HCT116 (cell line): ENCODE measurements at regions not wholly inside any gene's neighbourhood (a gene's known extent, or its start where the extent isn't known, plus 50 kb on each side); places are given as distances from the start of the nearest gene placed in this dataset.

Experiments
- ATAC-seq: fragments of 200-7000 bp; cut with Tn5 transposase; 2 replicates; pipeline ENCODE4 v1.9.1; 2020; ENCODE audit warnings: mild to moderate bottlenecking, moderate library complexity
- BruUV-seq: library from RNA; stranded (reverse); fragments of 400-500 nt; replicated peaks from 2 replicates; lab custom pipeline; 2021; lab: Mats Ljungman, UMichigan
- CTCF ChIA-PET: fragments of 300-600 bp; sonication (Branson Sonifier 250); formaldehyde crosslinking; loops from one replicate; lab custom pipeline; 2021; ENCODE audit warnings: antibody characterized with exemption; lab: Charles Lee
- POLR2A ChIA-PET: fragments of 300-600, 350-600 bp; sonication (Branson Sonifier 250); formaldehyde crosslinking; loops from one replicate; lab custom pipeline; 2021; ENCODE audit warnings: antibody characterized with exemption; lab: Charles Lee
- RAD21 ChIA-PET, 2 experiments: fragments of 300-600 bp; sonication (Branson Sonifier 250); formaldehyde crosslinking; loops; one replicate each; lab custom pipeline; 2023; ENCODE audit warnings: low total read pairs in 2 of 2; ENCODE audit not compliant: uncharacterized antibody in 2 of 2, unreplicated experiment in 2 of 2, low non-redundant PET in 1 of 2; lab: Charles Lee
- DNase-seq: peaks from one replicate; pipeline ENCODE4 v3.0.0-alpha.2; 2010; ENCODE audit warnings: low read depth, low spot score
- H2AFZ ChIP-seq: fragments of 200-600 bp; shearing (Covaris generic), sonication (generic); 2 replicates; pipeline ENCODE4 v1.6.1; 2017; ENCODE audit warnings: low read depth, mixed run types, mixed read lengths, antibody characterized with exemption, low read length; ENCODE audit not compliant: poor library complexity, severe bottlenecking
- H3K27ac ChIP-seq: 2 replicates; pipeline ENCODE4 v1.5.1; 2012; ENCODE audit warnings: low read depth, low read length
- H3K27me3 ChIP-seq: fragments of 200-600 bp; sonication (generic); 2 replicates; pipeline ENCODE4 v1.6.1; 2016; ENCODE audit warnings: mixed run types, low read length, mixed read lengths; ENCODE audit not compliant: insufficient read depth
- H3K36me3 ChIP-seq, 2 experiments: fragments of 200-500 bp in 1 of 2; fragments of 200-600 bp in 1 of 2; sonication (Bioruptor generic) in 1 of 2; sonication (generic) in 1 of 2; 2 replicates each; pipeline versions ENCODE4 v1.5.1 to v1.6.1; 2014 to 2016; ENCODE audit warnings: low read length in 2 of 2, inconsistent platforms in 1 of 2, mixed read lengths in 1 of 2, mixed run types in 1 of 2; ENCODE audit not compliant: insufficient read depth in 2 of 2, control insufficient read depth in 1 of 2
- H3K4me1 ChIP-seq, 2 experiments: fragments of 200-600 bp in 1 of 2; sonication (generic) in 1 of 2; 2 replicates each; pipeline versions ENCODE4 v1.5.1 to v1.6.1; 2012 to 2017; ENCODE audit warnings: low read length in 2 of 2, inconsistent platforms in 1 of 2, mild to moderate bottlenecking in 1 of 2, mixed read lengths in 1 of 2, mixed run types in 1 of 2, moderate library complexity in 1 of 2; ENCODE audit not compliant: insufficient read depth in 2 of 2, control insufficient read depth in 1 of 2
- H3K4me2 ChIP-seq: fragments of 200-600 bp; sonication (generic); 2 replicates; pipeline ENCODE4 v1.6.1; 2017; ENCODE audit warnings: mixed run types, low read length, mixed read lengths
- H3K4me3 ChIP-seq, 2 experiments: fragments of 200-600 bp in 1 of 2; sonication (generic) in 1 of 2; replicated peaks in 1 of 2; 2 replicates each; pipeline ENCODE4 v1.5.1; 2011 to 2016; ENCODE audit warnings: low read length in 2 of 2, control low read depth in 1 of 2, low read depth in 1 of 2, mild to moderate bottlenecking in 1 of 2, mixed read lengths in 1 of 2, mixed run types in 1 of 2
- H3K79me2 ChIP-seq: fragments of 200-600 bp; sonication (generic); 2 replicates; pipeline ENCODE4 v1.6.1; 2017; ENCODE audit warnings: mild to moderate bottlenecking, mixed run types, low read length, moderate library complexity, mixed read lengths; ENCODE audit not compliant: insufficient read depth
- H3K9ac ChIP-seq: fragments of 200-600 bp; sonication (generic); 2 replicates; pipeline ENCODE4 v1.6.1; 2016; ENCODE audit warnings: low read length, mixed read lengths
- H3K9me2 ChIP-seq: fragments of 200-600 bp; sonication (generic), shearing (Covaris generic); 2 replicates; pipeline ENCODE4 v1.6.1; 2017; ENCODE audit warnings: mixed run types, mild to moderate bottlenecking, moderate library complexity; ENCODE audit not compliant: insufficient read depth
- H3K9me3 ChIP-seq, 2 experiments: fragments of 200-500 bp in 1 of 2; fragments of 200-600 bp in 1 of 2; sonication (Bioruptor generic) in 1 of 2; sonication (generic) in 1 of 2; 2 replicates each; pipeline ENCODE4 v1.6.1; 2014 to 2017; ENCODE audit warnings: low read length in 2 of 2, mixed read lengths in 2 of 2, inconsistent platforms in 1 of 2, low read depth in 1 of 2, mild to moderate bottlenecking in 1 of 2, mixed run types in 1 of 2, moderate library complexity in 1 of 2; ENCODE audit not compliant: control insufficient read depth in 1 of 2, insufficient read depth in 1 of 2
- H4K20me1 ChIP-seq: fragments of 200-600 bp; sonication (generic), shearing (Covaris generic); 2 replicates; pipeline ENCODE4 v1.6.1; 2017; ENCODE audit warnings: mixed run types, mild to moderate bottlenecking, moderate library complexity; ENCODE audit not compliant: insufficient read depth
- CBX3 ChIP-seq: IDR thresholded peaks from 2 replicates; pipeline ENCODE4 v1.6.1; 2012; ENCODE audit warnings: low read depth
- CEBPB ChIP-seq: IDR thresholded peaks from 2 replicates; pipeline ENCODE4 v1.6.1; 2012; ENCODE audit warnings: low read depth
- EGR1 ChIP-seq: IDR thresholded peaks from 2 replicates; pipeline ENCODE4 v1.6.1; 2012; ENCODE audit warnings: low read depth
- ELF1 ChIP-seq: IDR thresholded peaks from 2 replicates; pipeline ENCODE4 v1.6.1; 2012; ENCODE audit warnings: low read depth, borderline replicate concordance
- EZH2 ChIP-seq: fragments of 200-600 bp; sonication (generic); IDR thresholded peaks from 2 replicates; pipeline ENCODE4 v1.6.1; 2017; ENCODE audit warnings: antibody characterized with exemption, mixed run types
- EZH2phosphoT487 ChIP-seq: fragments of 200-600 bp; IDR thresholded peaks from 2 replicates; pipeline ENCODE4 v1.6.1; 2018; ENCODE audit warnings: antibody characterized with exemption, borderline replicate concordance
- JUND ChIP-seq: IDR thresholded peaks from 2 replicates; pipeline ENCODE4 v1.6.1; 2012
- POLR2A ChIP-seq: IDR thresholded peaks from 2 replicates; pipeline ENCODE4 v1.7.0; 2011; ENCODE audit warnings: borderline replicate concordance; ENCODE audit not compliant: insufficient read depth, insufficient read length; ENCODE audit errors: extremely low read depth
- POLR2AphosphoS5 ChIP-seq: IDR thresholded peaks from 2 replicates; pipeline ENCODE4 v1.6.1; 2011; ENCODE audit warnings: mild to moderate bottlenecking, low read depth, low read length, moderate library complexity
- RAD21 ChIP-seq: IDR thresholded peaks from 2 replicates; pipeline ENCODE4 v1.6.1; 2012; ENCODE audit warnings: low read depth, mild to moderate bottlenecking
- ZFX ChIP-seq: fragments of 450-650 bp; IDR thresholded peaks from 2 replicates; pipeline ENCODE4 v1.6.1; 2017
- intact Hi-C: fragments of 100-400 bp; cut with micrococcal nuclease; formaldehyde crosslinking; loops from 2 replicates; pipeline ENCODE4 v1.10.0; 2022
- TF ChIP-seq, protein P1 (sequence below), 3 experiments: fragments of 200-600 bp in 1 of 3; sonication (generic) in 1 of 3; IDR thresholded peaks in 2 of 3; conservative IDR thresholded peaks in 1 of 3; 2 replicates each; pipeline ENCODE4 v1.5.1; 2012 to 2017; ENCODE audit warnings: low read depth in 2 of 3, low read length in 2 of 3, antibody characterized with exemption in 1 of 3, borderline replicate concordance in 1 of 3, control low read depth in 1 of 3, mild to moderate bottlenecking in 1 of 3, mixed read lengths in 1 of 3, mixed run types in 1 of 3, moderate library complexity in 1 of 3; ENCODE audit not compliant: insufficient read depth in 1 of 3
- TF ChIP-seq, protein P2 (sequence below): IDR thresholded peaks from 2 replicates; pipeline ENCODE4 v1.6.1; 2012
- TF ChIP-seq, protein P3 (sequence below): IDR thresholded peaks from 2 replicates; pipeline ENCODE4 v1.6.1; 2012; ENCODE audit warnings: low read depth
- TF ChIP-seq, protein P4 (sequence below): IDR thresholded peaks from 2 replicates; pipeline ENCODE4 v1.6.1; 2012

DNA sequence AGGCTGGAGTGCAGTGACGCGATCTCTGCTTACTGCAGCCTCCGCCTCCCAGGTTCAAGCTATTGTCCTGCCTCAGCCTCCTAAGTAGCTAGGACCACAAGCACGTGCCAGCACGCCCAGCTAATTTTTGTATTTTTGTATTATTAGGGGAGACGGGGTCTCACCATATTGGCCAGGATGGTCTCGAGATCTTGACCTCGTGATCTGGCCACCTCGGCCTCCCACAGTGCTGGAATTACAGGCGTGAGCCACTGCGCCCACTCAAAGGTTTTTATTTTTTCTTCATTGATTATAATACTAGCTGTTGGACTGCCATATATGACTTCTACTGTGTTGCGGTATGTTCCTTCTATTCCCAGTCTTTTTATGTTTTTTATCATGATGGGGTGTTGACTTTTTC, 569.7 kb upstream of the SLITRK6 start:
- BruUV-seq = no TSS peak
- Histone ChIP-seq H3K4me3 (no peak overlapping the region), H4K20me1 (no peaks in the 10 kb centered on the region), H3K27me3 (no peaks in the 10 kb centered on the region), H3K4me1 (no peaks in the 10 kb centered on the region), H3K79me2 (no peaks in the 10 kb centered on the region), H3K4me2 (no peak overlapping the region), H3K9ac (no peak overlapping the region), H3K9me3 (no peaks in the 10 kb centered on the region; a peak in 1 of 4 replicates), H3K27ac (no peak overlapping the region), H3K9me2 (no peaks in the 10 kb centered on the region), H2AFZ (no peak overlapping the region), H3K36me3 (no peaks in the 10 kb centered on the region)
- intact Hi-C loops = no loop called here
- no peak for TF ChIP-seq POLR2A
- TF ChIP-seq POLR2AphosphoS5 = no peak
- TF ChIP-seq JUND = no peak
- TF ChIP-seq, protein P1, sequence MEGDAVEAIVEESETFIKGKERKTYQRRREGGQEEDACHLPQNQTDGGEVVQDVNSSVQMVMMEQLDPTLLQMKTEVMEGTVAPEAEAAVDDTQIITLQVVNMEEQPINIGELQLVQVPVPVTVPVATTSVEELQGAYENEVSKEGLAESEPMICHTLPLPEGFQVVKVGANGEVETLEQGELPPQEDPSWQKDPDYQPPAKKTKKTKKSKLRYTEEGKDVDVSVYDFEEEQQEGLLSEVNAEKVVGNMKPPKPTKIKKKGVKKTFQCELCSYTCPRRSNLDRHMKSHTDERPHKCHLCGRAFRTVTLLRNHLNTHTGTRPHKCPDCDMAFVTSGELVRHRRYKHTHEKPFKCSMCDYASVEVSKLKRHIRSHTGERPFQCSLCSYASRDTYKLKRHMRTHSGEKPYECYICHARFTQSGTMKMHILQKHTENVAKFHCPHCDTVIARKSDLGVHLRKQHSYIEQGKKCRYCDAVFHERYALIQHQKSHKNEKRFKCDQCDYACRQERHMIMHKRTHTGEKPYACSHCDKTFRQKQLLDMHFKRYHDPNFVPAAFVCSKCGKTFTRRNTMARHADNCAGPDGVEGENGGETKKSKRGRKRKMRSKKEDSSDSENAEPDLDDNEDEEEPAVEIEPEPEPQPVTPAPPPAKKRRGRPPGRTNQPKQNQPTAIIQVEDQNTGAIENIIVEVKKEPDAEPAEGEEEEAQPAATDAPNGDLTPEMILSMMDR (IDR thresholded peaks at IDR 0.05 in 2 of 3, conservative IDR thresholded peaks at IDR 0.05 in 1 of 3; ENCODE audit: borderline replicate concordance in 1 of 3, insufficient read depth in 1 of 3, low read depth in 2 of 3, low read length in 2 of 3) = no peak
- no peak for TF ChIP-seq EZH2
- no peak for TF ChIP-seq EGR1
- TF ChIP-seq, protein P2, sequence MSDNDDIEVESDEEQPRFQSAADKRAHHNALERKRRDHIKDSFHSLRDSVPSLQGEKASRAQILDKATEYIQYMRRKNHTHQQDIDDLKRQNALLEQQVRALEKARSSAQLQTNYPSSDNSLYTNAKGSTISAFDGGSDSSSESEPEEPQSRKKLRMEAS = no peak
- TF ChIP-seq ZFX = no peak
- TF ChIP-seq, protein P3, sequence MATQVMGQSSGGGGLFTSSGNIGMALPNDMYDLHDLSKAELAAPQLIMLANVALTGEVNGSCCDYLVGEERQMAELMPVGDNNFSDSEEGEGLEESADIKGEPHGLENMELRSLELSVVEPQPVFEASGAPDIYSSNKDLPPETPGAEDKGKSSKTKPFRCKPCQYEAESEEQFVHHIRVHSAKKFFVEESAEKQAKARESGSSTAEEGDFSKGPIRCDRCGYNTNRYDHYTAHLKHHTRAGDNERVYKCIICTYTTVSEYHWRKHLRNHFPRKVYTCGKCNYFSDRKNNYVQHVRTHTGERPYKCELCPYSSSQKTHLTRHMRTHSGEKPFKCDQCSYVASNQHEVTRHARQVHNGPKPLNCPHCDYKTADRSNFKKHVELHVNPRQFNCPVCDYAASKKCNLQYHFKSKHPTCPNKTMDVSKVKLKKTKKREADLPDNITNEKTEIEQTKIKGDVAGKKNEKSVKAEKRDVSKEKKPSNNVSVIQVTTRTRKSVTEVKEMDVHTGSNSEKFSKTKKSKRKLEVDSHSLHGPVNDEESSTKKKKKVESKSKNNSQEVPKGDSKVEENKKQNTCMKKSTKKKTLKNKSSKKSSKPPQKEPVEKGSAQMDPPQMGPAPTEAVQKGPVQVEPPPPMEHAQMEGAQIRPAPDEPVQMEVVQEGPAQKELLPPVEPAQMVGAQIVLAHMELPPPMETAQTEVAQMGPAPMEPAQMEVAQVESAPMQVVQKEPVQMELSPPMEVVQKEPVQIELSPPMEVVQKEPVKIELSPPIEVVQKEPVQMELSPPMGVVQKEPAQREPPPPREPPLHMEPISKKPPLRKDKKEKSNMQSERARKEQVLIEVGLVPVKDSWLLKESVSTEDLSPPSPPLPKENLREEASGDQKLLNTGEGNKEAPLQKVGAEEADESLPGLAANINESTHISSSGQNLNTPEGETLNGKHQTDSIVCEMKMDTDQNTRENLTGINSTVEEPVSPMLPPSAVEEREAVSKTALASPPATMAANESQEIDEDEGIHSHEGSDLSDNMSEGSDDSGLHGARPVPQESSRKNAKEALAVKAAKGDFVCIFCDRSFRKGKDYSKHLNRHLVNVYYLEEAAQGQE = no peak
- no peak for TF ChIP-seq ELF1
- no peak for TF ChIP-seq EZH2phosphoT487
- TF ChIP-seq RAD21 = no peak
- no peak for TF ChIP-seq CEBPB
- TF ChIP-seq, protein P4, sequence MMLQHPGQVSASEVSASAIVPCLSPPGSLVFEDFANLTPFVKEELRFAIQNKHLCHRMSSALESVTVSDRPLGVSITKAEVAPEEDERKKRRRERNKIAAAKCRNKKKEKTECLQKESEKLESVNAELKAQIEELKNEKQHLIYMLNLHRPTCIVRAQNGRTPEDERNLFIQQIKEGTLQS = no peak
- no peak for TF ChIP-seq CBX3
- ChIA-PET CTCF (no interaction called here), RAD21 (no interaction called here), POLR2A (no interaction called here)
- DNase-seq = no peak
- ATAC-seq = no peak
